Fibroblast of the aortic adventitia (primary cell): ENCODE measurements at regions not wholly inside any gene's neighbourhood (a gene's known extent, or its start where the extent isn't known, plus 50 kb on each side); places are given as distances from the start of the nearest gene placed in this dataset. TPM values are rescaled to one million over a fixed set of nuclear protein-coding genes. Genes with fewer than 3 reads are reported as not detected.

Source experiments
- DNase-seq: peaks from one replicate; pipeline ENCODE4 v3.0.0-alpha.2; 2010; ENCODE audit warnings: low read depth
- H3K4me3 ChIP-seq: 2 replicates; pipeline ENCODE4 v1.5.1; 2011; ENCODE audit warnings: low read depth, mild to moderate bottlenecking, control low read depth, low read length, moderate library complexity
- small RNA-seq: library from RNA; depleted of rRNA; stranded (forward); fragments of <200 nt; gene quantifications from one replicate; pipeline ENCODE3, GENCODE V24; 2012
- TF ChIP-seq, protein P1 (sequence below): IDR thresholded peaks from 2 replicates; pipeline ENCODE4 v1.5.1; 2011; ENCODE audit warnings: mild to moderate bottlenecking, low read length, control low read depth, inconsistent platforms; ENCODE audit not compliant: insufficient read depth

GRCh38 chr6:163635315-163635714 lies 220.8 kb downstream of the QKI start:
- DNase-seq, result no peak
- no peak overlapping the region for H3K4me3 ChIP-seq
- TF ChIP-seq, protein P1, sequence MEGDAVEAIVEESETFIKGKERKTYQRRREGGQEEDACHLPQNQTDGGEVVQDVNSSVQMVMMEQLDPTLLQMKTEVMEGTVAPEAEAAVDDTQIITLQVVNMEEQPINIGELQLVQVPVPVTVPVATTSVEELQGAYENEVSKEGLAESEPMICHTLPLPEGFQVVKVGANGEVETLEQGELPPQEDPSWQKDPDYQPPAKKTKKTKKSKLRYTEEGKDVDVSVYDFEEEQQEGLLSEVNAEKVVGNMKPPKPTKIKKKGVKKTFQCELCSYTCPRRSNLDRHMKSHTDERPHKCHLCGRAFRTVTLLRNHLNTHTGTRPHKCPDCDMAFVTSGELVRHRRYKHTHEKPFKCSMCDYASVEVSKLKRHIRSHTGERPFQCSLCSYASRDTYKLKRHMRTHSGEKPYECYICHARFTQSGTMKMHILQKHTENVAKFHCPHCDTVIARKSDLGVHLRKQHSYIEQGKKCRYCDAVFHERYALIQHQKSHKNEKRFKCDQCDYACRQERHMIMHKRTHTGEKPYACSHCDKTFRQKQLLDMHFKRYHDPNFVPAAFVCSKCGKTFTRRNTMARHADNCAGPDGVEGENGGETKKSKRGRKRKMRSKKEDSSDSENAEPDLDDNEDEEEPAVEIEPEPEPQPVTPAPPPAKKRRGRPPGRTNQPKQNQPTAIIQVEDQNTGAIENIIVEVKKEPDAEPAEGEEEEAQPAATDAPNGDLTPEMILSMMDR, result no peak

GRCh38 chr6:163634211-163635171 lies 220.0 kb downstream of the QKI start:
- TF ChIP-seq, protein P1, result no peak
- no peak overlapping the region for H3K4me3 ChIP-seq
- no peak for DNase-seq

DNA sequence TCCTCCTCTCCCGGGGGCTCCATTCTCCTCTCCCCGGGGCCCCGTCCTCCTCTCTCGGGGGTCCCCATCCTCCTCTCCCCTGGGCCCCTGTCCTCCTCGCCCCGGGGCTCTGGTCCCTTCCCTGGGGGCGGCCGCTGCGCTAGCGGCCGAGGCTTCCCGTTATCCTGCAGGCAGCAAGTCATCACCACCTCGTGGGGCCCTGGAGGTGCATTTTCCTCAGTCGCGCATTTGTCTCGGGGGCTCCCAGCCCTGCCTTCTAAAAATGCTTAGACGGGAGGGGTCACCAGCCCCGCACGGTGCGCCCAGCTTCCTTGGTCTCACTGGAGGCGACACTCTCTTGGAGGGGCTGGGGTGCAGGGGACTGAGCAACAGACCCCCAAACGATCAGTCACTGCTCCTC lies 216.5 kb downstream of the QKI start:
- TF ChIP-seq, protein P1, result no peak
- no peak overlapping the region for H3K4me3 ChIP-seq
- DNase-seq, result no peak

DNA sequence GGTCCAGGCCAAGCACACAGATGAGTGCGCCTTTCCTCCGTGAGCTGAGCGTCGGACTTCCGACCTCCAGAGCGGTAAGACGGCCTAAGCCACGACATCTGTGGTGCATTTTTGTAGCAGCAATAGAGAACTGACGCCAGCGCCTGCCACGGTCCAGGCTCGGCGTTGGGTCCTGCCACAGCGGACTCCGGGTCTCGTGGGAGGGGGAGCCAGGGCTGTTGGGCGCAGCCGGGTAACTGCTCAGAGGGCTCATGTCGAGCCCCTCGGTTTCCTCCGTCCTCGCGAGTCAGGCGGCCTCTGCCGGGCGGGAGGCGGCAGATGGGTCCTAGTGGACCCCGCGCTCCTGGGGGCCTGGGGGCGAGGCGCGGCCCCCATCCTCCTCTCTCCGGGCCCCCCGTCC lies 216.1 kb downstream of the QKI start:
- H3K4me3 ChIP-seq, result no peak overlapping the region
- TF ChIP-seq, protein P1, result no peak
- DNase-seq, result no peak

- no peak for DNase-seq
- TF ChIP-seq, protein P1, result no peak
- no peak overlapping the region for H3K4me3 ChIP-seq
These were observed 215.6 kb downstream of the QKI start for GRCh38 chr6:163630096-163630495.

Small RNAs in the stretch of these regions (small RNA-seq; reads per million reads assigned to genes)
- not detected for gene RN7SL366P
